ENCODE measurements at regions not wholly inside any gene's neighbourhood (a gene's known extent, or its start where the extent isn't known, plus 50 kb on each side); places are given as distances from the start of the nearest gene placed in this dataset.

DNA sequence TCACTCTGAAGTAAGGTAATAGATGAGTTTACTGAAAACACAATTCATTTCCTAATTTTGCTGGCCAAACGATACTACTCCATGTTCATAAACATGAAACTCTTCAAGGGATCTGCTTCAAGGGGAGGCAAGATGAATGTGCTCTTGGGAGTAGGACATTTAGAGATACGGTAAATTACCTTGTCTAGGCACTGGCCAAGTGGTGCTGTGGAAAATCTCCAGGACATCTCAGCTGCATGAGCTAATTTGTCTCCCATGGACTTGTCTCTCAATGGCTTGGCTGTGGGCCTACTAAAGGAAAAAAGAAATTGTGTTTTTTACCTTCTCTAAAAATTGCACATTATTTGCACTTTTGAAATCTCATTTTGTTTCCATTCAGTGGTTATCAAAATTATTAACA is 780.6 kb downstream of the LTN1 start:
- TF ChIP-seq, protein P1, sequence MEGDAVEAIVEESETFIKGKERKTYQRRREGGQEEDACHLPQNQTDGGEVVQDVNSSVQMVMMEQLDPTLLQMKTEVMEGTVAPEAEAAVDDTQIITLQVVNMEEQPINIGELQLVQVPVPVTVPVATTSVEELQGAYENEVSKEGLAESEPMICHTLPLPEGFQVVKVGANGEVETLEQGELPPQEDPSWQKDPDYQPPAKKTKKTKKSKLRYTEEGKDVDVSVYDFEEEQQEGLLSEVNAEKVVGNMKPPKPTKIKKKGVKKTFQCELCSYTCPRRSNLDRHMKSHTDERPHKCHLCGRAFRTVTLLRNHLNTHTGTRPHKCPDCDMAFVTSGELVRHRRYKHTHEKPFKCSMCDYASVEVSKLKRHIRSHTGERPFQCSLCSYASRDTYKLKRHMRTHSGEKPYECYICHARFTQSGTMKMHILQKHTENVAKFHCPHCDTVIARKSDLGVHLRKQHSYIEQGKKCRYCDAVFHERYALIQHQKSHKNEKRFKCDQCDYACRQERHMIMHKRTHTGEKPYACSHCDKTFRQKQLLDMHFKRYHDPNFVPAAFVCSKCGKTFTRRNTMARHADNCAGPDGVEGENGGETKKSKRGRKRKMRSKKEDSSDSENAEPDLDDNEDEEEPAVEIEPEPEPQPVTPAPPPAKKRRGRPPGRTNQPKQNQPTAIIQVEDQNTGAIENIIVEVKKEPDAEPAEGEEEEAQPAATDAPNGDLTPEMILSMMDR (conservative IDR thresholded peaks at IDR 0.05 in 1 of 2, IDR thresholded peaks at IDR 0.05 in 1 of 2; ENCODE audit: extremely low read depth in 1 of 2, insufficient read depth in 1 of 2, low read depth in 1 of 2, low read length in 2 of 2), result no peak
- TF ChIP-seq EZH2 (IDR thresholded peaks at IDR 0.05; ENCODE audit: borderline replicate concordance, low read length), result no peak
